ENCODE measurements at regions not wholly inside any gene's neighbourhood (a gene's known extent, or its start where the extent isn't known, plus 50 kb on each side); places are given as distances from the start of the nearest gene placed in this dataset.
"Not testable (repeated sequence)": the region's sequence is repeated elsewhere in the genome, so short reads cannot be mapped to it uniquely, and the experiment has no call there.

GRCh38 chr1:148402152-148403084 is 80.7 kb downstream of the PPIAL4G start:
- not testable (repeated sequence) for TF ChIP-seq CTCF (IDR thresholded peaks at IDR 0.05)
- TF ChIP-seq POLR2A (IDR thresholded peaks at IDR 0.05) (peak; percentile 29 to 48), EP300 (IDR thresholded peaks at IDR 0.05) (peak in 1 of 2 donors; percentile 63)
